NCI-H2196 (cell line): ENCODE measurements at regions not wholly inside any gene's neighbourhood (a gene's known extent, or its start where the extent isn't known, plus 50 kb on each side); places are given as distances from the start of the nearest gene placed in this dataset.
A peak's percentile ranks its signal among the peaks of the same experiment; 100 is the strongest.

Source experiments
- DNase-seq: peaks from one replicate; lab custom pipeline; 2025; ENCODE audit not compliant: unreplicated experiment; lab: John Stamatoyannopoulos, UW

DNA sequence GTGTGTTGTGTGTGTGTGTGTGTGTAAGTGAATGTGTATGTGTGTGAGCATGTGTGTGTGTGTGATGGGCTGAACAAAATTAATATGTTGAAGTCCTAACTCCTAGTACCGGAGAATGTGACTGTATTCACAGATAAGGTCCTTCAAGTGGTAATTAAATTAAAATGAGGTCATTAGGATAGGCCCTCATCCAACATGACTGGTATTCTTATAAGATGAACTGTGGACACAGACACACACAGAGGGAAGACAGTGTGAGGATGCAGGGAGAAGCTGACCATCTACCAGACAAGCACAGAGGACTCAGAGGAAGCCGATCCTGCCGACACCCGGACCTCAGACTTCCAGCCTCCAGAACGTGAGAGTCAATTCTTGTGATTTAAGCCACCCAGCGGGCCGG, 91.2 kb upstream of the PGBD5 start:
- peak; percentile 66 for DNase-seq

DNA sequence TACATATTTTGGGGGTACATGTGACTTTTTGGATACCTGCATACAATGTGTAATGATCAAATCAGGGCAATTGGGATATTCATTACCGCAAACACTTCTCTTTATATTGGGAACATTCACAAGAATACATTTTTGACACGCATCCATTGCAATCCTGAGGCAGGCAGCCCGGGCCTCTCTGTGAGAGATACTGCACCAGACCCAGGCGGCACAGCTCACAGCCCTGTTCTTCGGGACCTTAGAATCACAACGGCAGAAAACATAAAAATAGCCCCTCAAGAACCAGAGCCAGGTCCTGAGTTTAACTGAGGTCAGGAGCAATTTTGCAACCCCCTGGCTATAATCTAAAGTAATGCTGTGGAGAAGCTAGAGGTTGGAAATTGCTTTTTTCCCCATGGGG, 90.8 kb upstream of the PGBD5 start:
- no peak for DNase-seq

DNA sequence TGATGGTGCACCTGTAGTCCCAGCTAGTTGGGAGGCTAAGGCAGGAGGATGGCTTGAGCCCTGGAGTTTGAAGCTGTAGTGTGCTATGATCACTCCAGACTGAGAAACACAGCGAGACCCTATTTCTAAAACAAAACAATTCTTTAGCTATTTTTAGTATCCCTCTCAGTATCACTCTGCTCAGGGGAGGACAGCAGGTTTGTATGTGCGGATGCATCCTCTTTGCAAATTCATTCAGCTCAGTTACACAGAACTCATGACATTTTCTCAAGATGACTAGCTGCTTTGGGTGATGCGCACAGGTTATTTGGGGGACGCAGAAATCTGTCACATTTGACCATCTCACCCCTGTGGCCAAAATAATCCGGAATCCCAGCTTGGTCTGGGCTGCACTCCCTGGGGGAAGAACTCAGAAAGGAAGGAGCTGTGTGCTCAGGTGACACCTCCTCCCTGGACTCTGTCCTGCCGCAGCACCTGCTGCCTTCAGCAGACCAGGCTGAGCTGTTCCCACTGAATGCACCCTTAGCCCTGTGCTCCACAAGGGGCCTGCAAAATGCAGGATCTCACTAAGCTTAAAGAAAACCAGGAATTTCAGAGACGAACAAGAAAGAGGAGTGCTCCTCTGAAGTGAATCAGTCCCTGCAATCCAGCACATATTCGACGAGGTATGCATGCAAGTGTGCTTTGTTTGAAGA, 89.5 kb upstream of the PGBD5 start:
- DNase-seq: no peak

DNA sequence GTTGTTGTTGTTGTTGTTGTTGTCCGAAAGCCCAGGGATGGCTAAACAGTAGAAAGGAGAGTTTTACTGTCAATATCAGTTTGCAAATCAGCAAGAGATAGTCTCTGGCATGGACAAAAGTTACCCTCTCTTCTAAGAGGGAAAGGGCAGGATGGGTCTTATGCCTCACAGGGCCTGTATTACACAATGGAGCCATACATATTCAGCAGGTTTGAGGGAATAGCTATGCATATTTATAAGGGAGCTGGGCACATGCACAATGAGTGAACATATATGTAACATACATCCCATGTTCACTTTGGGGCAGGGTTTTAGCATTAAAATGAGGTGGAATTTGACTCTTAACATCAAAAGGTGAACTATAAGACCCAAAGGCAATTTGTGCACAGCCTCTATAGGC, 84.4 kb upstream of the PGBD5 start:
- DNase-seq: no peak

- DNase-seq: no peak
Observed at GRCh38 chr1:230509281-230509977, 83.3 kb upstream of the PGBD5 start.

DNA sequence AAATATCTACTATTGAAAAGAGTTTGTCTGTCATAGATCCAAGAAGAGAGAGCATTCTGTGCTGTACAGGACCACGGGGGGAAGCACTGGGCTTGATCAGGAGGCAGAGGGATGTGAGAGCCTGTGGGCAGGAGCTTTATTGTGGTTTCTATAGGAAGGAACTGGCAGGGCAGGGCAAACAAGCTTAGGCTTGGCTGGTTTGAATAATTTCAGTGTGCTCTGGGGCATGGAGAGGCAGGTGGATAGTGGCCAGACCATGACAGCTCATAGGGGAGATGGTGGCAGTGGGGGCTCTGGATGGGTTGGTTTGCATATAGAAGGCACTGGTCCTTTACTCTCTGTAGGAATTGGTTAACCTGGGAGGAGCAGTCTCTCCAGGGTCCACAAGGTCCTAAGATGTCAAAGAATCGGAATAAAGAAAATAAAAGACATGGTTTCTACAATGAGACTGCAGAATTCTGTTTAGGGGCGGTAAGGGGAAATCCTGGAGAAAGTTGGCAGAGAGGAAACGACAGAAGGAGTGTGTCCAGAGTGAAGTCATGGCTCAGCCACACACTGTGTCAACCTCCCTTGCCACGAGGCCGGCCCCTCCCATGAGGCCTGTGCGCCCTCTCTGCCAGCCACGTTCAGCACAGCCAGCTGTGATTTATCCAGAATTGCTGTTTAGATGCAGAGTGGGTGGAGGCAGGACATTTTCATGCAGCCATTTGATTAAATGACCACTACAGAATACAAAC, 81.7 kb upstream of the PGBD5 start:
- no peak for DNase-seq

GRCh38 chr1:230507236-230507635, 81.1 kb upstream of the PGBD5 start:
- DNase-seq: no peak

DNA sequence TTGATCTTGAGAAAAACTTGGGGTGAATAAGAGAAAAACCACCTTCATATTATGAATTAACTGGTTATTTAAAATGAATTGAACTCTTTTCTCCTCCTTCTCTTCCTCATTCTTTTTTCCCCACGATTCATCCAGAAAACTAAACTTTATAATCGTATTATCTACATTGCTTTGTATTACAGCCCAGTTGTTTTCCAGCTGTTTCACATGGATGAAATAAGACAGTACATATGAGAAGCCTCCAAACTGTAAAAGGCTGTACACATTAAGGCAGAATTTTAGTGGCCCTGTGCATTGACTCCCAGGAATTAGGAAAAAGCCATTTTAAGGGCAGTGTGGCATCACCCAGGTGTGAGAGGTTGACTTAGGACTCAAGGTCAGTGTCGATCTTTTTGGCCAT, 80.3 kb upstream of the PGBD5 start:
- no peak for DNase-seq

- DNase-seq: no peak
Observed at GRCh38 chr1:230504310-230504709, 78.2 kb upstream of the PGBD5 start.

- DNase-seq: no peak
Observed at GRCh38 chr1:230503726-230504125, 77.6 kb upstream of the PGBD5 start.

- no peak for DNase-seq
Observed at GRCh38 chr1:230502996-230503395, 76.9 kb upstream of the PGBD5 start.

DNA sequence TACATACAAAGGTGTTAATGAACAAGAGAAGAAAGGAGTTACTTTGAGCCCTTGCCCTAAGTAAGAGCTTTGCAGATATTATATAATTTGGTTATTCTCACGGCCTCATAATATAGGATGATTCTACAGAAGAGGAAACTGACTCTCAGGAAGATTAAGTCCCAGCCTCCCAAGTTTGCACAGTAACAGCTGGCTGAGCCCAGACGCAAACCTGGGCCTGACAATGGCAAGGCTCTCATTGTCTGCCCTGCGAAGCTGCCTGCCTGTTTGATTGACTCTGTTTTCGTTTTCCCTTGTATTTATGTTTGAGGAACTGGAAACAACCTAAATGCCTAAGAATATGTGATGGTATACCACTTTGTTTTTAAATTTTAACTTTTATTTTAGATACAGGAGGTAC, 76.2 kb upstream of the PGBD5 start:
- no peak for DNase-seq

DNA sequence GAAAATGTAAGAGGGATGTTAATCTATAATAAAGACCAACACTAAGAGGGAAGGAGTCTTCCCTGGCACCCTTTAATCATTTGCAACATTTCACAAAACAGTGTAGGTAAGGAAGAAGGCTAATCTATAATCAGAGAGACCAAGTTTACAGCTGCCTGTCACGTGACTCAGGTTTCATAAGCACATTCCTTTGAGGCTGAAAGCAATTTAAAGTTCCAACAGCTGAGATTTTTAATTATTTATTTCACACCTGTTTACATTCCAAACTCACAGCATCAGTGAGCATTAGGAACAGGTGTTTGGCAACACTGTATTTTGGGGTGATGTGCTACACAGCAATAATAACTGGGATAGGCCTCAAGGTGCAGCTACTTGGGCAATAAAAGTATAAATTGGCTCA, 75.7 kb upstream of the PGBD5 start:
- DNase-seq: no peak

GRCh38 chr1:230501242-230501641, 75.1 kb upstream of the PGBD5 start:
- DNase-seq: no peak

DNA sequence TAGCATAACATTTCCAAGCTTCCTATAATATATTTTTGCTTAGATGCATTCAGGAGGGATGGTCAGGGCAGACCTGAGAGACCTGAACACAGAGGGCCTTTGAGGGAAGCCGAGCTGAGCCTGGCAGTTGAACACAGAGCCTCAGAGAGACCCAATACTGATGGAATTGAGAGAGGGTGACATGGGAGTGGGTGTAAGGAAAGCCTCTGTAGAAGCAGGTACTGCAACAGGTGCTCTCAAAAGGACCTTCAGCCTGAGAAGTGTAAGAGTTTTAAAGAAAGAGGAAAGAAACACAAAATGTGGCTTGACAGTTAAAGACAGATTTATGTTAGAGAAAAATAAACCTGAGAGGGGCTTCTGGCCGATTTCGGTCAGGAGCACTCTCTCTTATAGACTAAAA, 73.9 kb upstream of the PGBD5 start:
- DNase-seq: no peak

DNA sequence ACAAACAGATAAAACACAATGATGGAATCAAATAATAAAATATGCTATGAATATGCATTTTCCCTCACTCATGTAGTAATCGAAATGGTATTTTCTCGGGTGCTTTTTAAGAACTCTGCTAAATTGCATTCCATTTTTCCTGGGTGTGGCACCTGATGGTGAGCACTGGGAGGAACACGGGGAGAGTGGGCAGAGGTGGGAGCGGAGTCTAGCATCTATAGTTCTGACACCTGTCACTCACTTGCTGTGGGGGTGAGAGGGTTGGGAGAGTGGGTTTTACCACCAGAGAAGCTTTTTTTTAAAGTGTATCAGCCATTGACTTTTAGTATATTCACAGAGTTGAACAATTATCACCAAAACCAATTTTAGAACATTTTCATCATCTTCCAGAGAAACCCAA, 73.4 kb upstream of the PGBD5 start:
- no peak for DNase-seq

- DNase-seq: peak; percentile 17
Observed at GRCh38 chr1:230498704-230499103, 72.6 kb upstream of the PGBD5 start.

DNA sequence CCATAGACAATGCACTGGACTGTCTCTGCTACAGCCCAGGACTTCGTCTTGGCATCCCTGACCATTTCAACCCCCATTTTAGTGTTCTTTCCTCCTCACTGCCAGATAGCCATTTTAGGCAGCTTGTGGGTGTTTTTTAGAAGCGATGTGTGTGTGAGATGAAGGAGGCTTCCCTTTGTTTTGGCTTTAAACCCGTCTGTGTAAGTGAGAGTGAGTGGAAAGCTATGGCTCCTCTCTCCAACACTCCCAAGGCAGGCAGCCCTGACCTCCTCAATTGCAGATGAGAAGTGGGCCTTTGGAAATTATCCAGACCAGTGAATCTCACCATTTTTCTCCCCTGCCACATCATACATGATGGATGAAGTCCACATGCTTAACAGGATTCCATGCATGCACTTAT, 70.3 kb upstream of the PGBD5 start:
- DNase-seq: no peak

DNA sequence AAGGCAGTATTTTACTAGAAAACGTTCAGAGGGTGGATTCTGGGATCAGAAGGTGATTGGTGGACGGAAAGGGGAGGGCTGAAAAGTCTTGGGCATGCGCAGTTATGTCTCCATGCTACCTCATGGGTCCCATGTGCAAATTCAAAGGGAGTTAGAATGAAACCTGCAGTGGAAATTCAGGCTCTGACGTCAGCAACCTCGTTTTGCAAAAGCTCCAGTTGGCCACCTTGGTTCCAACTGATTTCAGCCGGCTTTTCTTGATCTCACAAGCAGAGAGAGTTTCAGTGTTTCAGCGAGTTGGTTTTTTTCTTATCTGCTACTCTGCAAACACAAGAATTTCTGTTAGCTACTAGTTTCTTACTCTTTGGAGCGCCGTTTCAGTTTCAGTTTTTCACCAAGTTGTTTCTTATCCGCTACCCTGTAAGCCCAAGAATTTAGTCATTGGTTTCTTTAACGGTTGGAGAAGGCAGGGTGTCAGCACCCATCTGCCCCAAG, 69.8 kb upstream of the PGBD5 start:
- no peak for DNase-seq

GRCh38 chr1:230495076-230495475, 68.9 kb upstream of the PGBD5 start:
- DNase-seq: peak; percentile 12

GRCh38 chr1:230494514-230494913, 68.4 kb upstream of the PGBD5 start:
- no peak for DNase-seq

DNA sequence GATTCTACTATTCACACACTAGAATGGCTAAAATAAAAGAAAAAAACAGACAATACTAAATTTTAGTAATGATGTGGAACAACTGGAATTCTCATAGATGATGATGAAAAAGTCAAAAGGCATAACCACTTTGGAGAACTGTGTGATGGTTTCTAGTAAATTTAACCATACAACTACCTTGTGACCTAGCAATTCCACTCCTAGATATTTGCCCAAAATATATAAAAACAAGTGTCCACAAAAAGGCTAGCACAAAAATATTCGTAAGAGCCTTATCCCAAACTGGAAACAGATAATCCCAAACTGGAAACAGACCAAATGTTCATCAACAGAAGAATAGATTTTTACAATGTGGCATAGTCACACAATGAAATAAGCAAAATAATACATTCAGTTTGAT, 67.9 kb upstream of the PGBD5 start:
- DNase-seq: no peak
